C4-2B (cell line): ENCODE measurements at regions not wholly inside any gene's neighbourhood (a gene's known extent, or its start where the extent isn't known, plus 50 kb on each side); places are given as distances from the start of the nearest gene placed in this dataset.

Source experiments
- CTCF ChIP-seq: fragments of 450-650 bp; conservative IDR thresholded peaks from 2 replicates; pipeline ENCODE4 v1.5.1; 2017; ENCODE audit warnings: mild to moderate bottlenecking
- ZFX ChIP-seq: fragments of 450-650 bp; IDR thresholded peaks from 2 replicates; pipeline ENCODE4 v1.6.1; 2017

GRCh38 chr2:220241423-220241822, 614.0 kb downstream of the SLC4A3 start:
- TF ChIP-seq CTCF, result no peak
- no peak for TF ChIP-seq ZFX
